RWPE2 (cell line): ENCODE measurements at regions not wholly inside any gene's neighbourhood (a gene's known extent, or its start where the extent isn't known, plus 50 kb on each side); places are given as distances from the start of the nearest gene placed in this dataset.

Experiments used
- ATAC-seq: fragments of 200-7000 bp; cut with Tn5 transposase; 3 replicates; pipeline ENCODE4 v1.9.1; 2021; ENCODE audit warnings: low read depth
- DNase-seq: peaks from one replicate; pipeline ENCODE4 v3.0.0-alpha.2; 2020; ENCODE audit warnings: low spot score
- H3K27ac ChIP-seq: fragments of 450-650 bp; 2 replicates; pipeline ENCODE4 v1.5.1; 2017; ENCODE audit warnings: mild to moderate bottlenecking; ENCODE audit not compliant: poor library complexity, severe bottlenecking
- H3K27me3 ChIP-seq: fragments of 250-450 bp; sonication (Bioruptor Pico); 2 replicates; pipeline ENCODE4 v1.5.1; 2021; ENCODE audit warnings: mild to moderate bottlenecking, moderate library complexity; ENCODE audit not compliant: insufficient read depth, poor library complexity, severe bottlenecking
- H3K36me3 ChIP-seq: fragments of 250-450 bp; sonication (Bioruptor Pico); 2 replicates; pipeline ENCODE4 v1.5.1; 2020; ENCODE audit warnings: low read depth, mild to moderate bottlenecking, moderate library complexity
- H3K4me1 ChIP-seq: fragments of 250-450 bp; sonication (Bioruptor Pico); 2 replicates; pipeline ENCODE4 v1.5.1; 2021; ENCODE audit warnings: mild to moderate bottlenecking, moderate library complexity; ENCODE audit not compliant: insufficient read depth, poor library complexity, severe bottlenecking
- H3K4me3 ChIP-seq: fragments of 250-450 bp; sonication (Bioruptor Pico); 2 replicates; pipeline ENCODE4 v1.5.1; 2021; ENCODE audit warnings: mild to moderate bottlenecking, moderate library complexity; ENCODE audit not compliant: severe bottlenecking
- H3K9me3 ChIP-seq: fragments of 250-450 bp; sonication (Bioruptor Pico); 2 replicates; pipeline ENCODE4 v1.5.1; 2021; ENCODE audit warnings: mild to moderate bottlenecking, moderate library complexity; ENCODE audit not compliant: severe bottlenecking
- CTCF ChIP-seq: fragments of 450-650 bp; IDR thresholded peaks from one replicate; pipeline ENCODE4 v1.5.1; 2017; ENCODE audit warnings: mild to moderate bottlenecking, moderate library complexity; ENCODE audit not compliant: poor library complexity, severe bottlenecking

DNA sequence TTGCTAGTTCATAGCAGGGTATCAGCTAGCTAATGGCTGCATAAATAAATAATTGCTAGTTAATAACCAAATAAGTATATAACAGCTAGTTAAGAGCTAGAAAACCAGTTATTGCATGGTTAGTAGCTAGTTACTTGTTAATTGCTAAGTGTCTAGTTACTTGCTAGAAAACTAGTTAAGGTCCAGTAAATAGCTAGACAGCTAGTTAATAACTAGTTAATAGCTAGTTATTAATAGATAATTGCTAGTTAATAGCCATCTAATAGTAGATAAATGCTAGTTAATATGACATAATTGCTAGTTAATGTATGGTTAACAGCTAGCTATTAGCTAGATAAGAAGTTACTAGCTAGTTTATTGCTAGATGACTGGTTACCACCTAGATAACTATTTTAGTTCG lies 629.9 kb upstream of the CT83 start:
- Histone ChIP-seq H3K4me1 (no peaks in the 10 kb centered on the region), H3K27ac (no peak overlapping the region), H3K4me3 (no peak overlapping the region), H3K36me3 (no peaks in the 10 kb centered on the region), H3K27me3 (no peaks in the 10 kb centered on the region), H3K9me3 (peaks cover 3% of the 10 kb centered on the region)
- no peak for TF ChIP-seq CTCF
- no peak for DNase-seq
- no peak for ATAC-seq

DNA sequence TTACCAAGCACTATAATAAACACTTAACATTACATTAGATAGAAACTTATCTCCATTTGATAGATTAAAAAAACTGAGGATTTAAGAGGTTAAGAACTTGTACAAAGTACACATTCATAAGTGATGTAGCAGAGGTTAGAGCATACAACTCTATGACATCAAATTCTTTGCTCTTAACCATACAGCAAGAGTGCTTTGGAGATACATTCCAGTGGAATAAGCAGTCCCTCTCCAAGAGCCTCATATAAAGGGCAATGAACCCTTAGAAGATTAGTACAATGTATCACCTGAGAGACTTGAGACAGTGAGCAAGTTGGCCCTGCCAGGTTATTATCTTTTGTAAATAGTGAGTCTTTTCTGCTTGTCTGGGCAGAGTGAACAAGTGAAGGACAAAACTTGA lies 600.4 kb upstream of the CT83 start:
- no peak for DNase-seq
- Histone ChIP-seq H3K9me3 (no peaks in the 10 kb centered on the region), H3K27me3 (no peaks in the 10 kb centered on the region), H3K36me3 (no peaks in the 10 kb centered on the region), H3K4me1 (no peaks in the 10 kb centered on the region), H3K27ac (no peak overlapping the region), H3K4me3 (no peak overlapping the region)
- no peak for TF ChIP-seq CTCF
- ATAC-seq, result no peak

DNA sequence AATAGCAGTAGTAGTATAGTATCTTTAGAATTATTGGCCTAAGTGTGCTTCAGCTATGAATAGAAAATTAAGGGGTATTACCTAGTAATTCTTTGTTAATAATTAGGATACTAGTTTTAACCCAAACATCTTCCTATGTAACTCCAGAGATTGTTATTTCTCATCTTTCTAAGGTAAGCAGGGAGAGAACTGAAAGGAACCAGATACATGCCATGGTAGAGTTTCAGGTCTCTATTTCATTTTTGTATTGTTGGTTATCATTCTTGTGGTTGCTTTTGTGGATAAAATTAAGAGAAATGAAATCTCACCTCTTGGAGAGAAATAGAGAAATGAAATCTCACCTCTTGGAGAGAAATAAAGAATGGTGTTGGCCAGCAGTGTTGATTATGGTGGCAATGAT lies 597.1 kb upstream of the CT83 start:
- no peak for DNase-seq
- Histone ChIP-seq H3K4me1 (no peaks in the 10 kb centered on the region), H3K27me3 (no peaks in the 10 kb centered on the region), H3K27ac (no peak overlapping the region), H3K9me3 (no peaks in the 10 kb centered on the region), H3K4me3 (no peak overlapping the region), H3K36me3 (no peaks in the 10 kb centered on the region)
- no peak for ATAC-seq
- TF ChIP-seq CTCF, result no peak

DNA sequence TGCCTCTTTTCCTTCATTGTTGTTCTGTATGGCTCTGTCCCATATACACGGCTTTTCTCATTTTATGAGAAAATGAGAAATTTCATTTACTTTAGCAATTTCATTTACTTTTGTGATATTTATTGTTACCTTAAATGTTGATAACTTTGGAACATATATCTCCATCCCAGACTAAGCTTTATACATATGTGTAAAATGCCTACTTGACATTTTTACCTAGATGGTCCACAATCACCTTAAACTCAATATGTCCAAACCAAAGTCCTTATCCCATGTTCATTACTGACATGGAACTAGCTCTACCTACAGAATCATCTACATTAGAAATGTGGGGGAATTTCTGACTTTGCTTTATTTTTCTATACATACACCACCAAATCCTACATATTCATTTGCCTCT lies 590.5 kb upstream of the CT83 start:
- Histone ChIP-seq H3K4me1 (no peaks in the 10 kb centered on the region), H3K4me3 (no peak overlapping the region), H3K27ac (no peak overlapping the region), H3K9me3 (no peaks in the 10 kb centered on the region), H3K27me3 (no peaks in the 10 kb centered on the region), H3K36me3 (no peaks in the 10 kb centered on the region)
- ATAC-seq, result no peak
- TF ChIP-seq CTCF, result no peak
- no peak for DNase-seq

GRCh38 chrX:117038918-117039440 lies 576.2 kb upstream of the CT83 start:
- Histone ChIP-seq H3K4me3 (no peak overlapping the region), H3K9me3 (no peaks in the 10 kb centered on the region)

More at GRCh38 chrX:117038918-117039440, 576.2 kb upstream of the CT83 start:
- H3K27ac ChIP-seq, result no peak overlapping the region
- no peaks in the 10 kb centered on the region for H3K27me3 ChIP-seq
- ATAC-seq, result no peak
- no peak for TF ChIP-seq CTCF
- DNase-seq, result no peak
- H3K36me3 ChIP-seq, result no peaks in the 10 kb centered on the region
- no peaks in the 10 kb centered on the region for H3K4me1 ChIP-seq
